Glutamatergic neuron (in vitro differentiated cells): ENCODE measurements at regions not wholly inside any gene's neighbourhood (a gene's known extent, or its start where the extent isn't known, plus 50 kb on each side); places are given as distances from the start of the nearest gene placed in this dataset.
"Not testable (repeated sequence)": the region's sequence is repeated elsewhere in the genome, so short reads cannot be mapped to it uniquely, and the experiment has no call there.

Source experiments
- DNase-seq: peaks from one replicate; pipeline ENCODE4 v3.0.0; 2022
- H3K27ac Mint-ChIP-seq: one replicate; pipeline ENCODE4 v1.8.0; 2020; ENCODE audit warnings: mild to moderate bottlenecking, mixed read lengths, inconsistent platforms; ENCODE audit not compliant: unreplicated experiment
- H3K27me3 Mint-ChIP-seq: one replicate; pipeline ENCODE4 v1.8.0; 2020; ENCODE audit warnings: mild to moderate bottlenecking, moderate library complexity, mixed read lengths, inconsistent platforms; ENCODE audit not compliant: unreplicated experiment
- H3K36me3 Mint-ChIP-seq: one replicate; pipeline ENCODE4 v1.8.0; 2020; ENCODE audit warnings: mild to moderate bottlenecking, mixed read lengths, inconsistent platforms; ENCODE audit not compliant: unreplicated experiment
- H3K4me1 Mint-ChIP-seq: one replicate; pipeline ENCODE4 v1.8.0; 2020; ENCODE audit warnings: mild to moderate bottlenecking, low read depth, mixed read lengths, inconsistent platforms; ENCODE audit not compliant: unreplicated experiment
- H3K4me3 Mint-ChIP-seq: one replicate; pipeline ENCODE4 v1.8.0; 2020; ENCODE audit warnings: mild to moderate bottlenecking, mixed read lengths, inconsistent platforms; ENCODE audit not compliant: unreplicated experiment
- H3K9me3 Mint-ChIP-seq: one replicate; pipeline ENCODE4 v1.8.0; 2020; ENCODE audit warnings: mild to moderate bottlenecking, moderate library complexity, mixed read lengths, inconsistent platforms; ENCODE audit not compliant: unreplicated experiment
- CTCF ChIP-seq: fragments of 200-600 bp; sonication (generic); IDR thresholded peaks from one replicate; pipeline ENCODE4 v1.5.0; 2021; ENCODE audit not compliant: partially characterized antibody, unreplicated experiment

GRCh38 chr7:84735011-84735410, 451.8 kb downstream of the SEMA3D start:
- Mint-ChIP-seq H3K27me3 (no peaks in the 10 kb centered on the region), H3K36me3 (no peaks in the 10 kb centered on the region), H3K9me3 (no peaks in the 10 kb centered on the region), H3K4me3 (no peak overlapping the region), H3K4me1 (peaks cover 6% of the 10 kb centered on the region), H3K27ac (no peak overlapping the region)
- no peak for DNase-seq
- TF ChIP-seq CTCF, result no peak

GRCh38 chr7:84733976-84734375, 452.9 kb downstream of the SEMA3D start:
- H3K4me1 Mint-ChIP-seq, H3K4me3 Mint-ChIP-seq, H3K27me3 Mint-ChIP-seq, H3K9me3 Mint-ChIP-seq, H3K27ac Mint-ChIP-seq, H3K36me3 Mint-ChIP-seq, DNase-seq: not testable (repeated sequence)

- H3K9me3 Mint-ChIP-seq, DNase-seq, H3K27ac Mint-ChIP-seq, H3K4me3 Mint-ChIP-seq, H3K36me3 Mint-ChIP-seq, H3K4me1 Mint-ChIP-seq, H3K27me3 Mint-ChIP-seq: not testable (repeated sequence)
Observed at GRCh38 chr7:84730864-84731263, 456.0 kb downstream of the SEMA3D start.

GRCh38 chr7:84729284-84729683, 457.6 kb downstream of the SEMA3D start:
- H3K9me3 Mint-ChIP-seq, result peaks cover 3% of the 10 kb centered on the region
- no peaks in the 10 kb centered on the region for H3K27me3 Mint-ChIP-seq
- no peak overlapping the region for H3K4me3 Mint-ChIP-seq
- H3K4me1 Mint-ChIP-seq, result no peaks in the 10 kb centered on the region
- H3K27ac Mint-ChIP-seq, result no peak overlapping the region
- no peak for TF ChIP-seq CTCF
- DNase-seq, result no peak
- H3K36me3 Mint-ChIP-seq, result no peaks in the 10 kb centered on the region

DNA sequence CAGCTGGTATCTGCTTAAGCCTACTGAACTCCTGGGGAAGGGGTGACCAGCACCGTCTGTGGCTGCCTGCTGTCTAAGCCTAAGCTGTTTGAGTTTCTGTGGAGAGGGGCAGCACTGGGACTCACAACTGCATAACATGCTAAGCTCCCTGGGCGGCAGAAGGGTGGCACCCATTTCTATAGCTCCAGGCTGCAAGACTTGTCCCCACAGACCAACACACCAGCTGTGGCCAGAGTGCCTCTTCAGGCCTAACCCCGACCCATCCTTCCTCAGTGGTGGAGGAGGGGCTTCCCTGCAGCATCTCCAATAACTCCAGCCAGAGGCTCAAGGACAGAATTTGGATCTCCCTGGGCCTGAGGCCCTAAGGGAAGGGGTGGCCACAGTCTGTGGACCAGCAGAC, 464.1 kb downstream of the SEMA3D start:
- DNase-seq, result no peak
- H3K4me1 Mint-ChIP-seq, result no peaks in the 10 kb centered on the region
- no peak overlapping the region for H3K27ac Mint-ChIP-seq
- H3K9me3 Mint-ChIP-seq, result peaks cover 4% of the 10 kb centered on the region
- no peak for TF ChIP-seq CTCF
- H3K36me3 Mint-ChIP-seq, result no peaks in the 10 kb centered on the region
- H3K4me3 Mint-ChIP-seq, result no peak overlapping the region
- no peaks in the 10 kb centered on the region for H3K27me3 Mint-ChIP-seq

DNA sequence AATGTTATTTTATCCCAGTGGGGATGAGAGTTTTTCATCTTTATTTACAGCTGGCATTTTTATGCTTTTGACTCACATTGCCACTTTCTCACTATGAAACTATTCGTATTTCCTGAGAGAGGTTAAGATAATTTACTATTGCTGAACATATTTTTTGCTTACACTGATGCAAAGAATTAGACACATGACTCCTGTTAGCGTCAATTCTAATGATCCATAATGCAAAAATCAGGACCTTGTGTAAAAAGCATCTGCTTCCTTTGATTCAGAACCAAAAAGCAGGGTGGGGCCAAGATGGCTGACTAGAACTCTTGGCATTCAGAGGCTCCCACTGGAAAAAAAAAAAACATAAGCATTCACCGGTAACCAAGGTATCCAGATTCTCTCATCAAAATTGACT, 464.8 kb downstream of the SEMA3D start:
- Mint-ChIP-seq H3K36me3 (no peaks in the 10 kb centered on the region), H3K27ac (no peak overlapping the region), H3K27me3 (no peaks in the 10 kb centered on the region)

More for the DNA sequence above, 464.8 kb downstream of the SEMA3D start:
- DNase-seq, result no peak
- TF ChIP-seq CTCF, result no peak
- Mint-ChIP-seq H3K9me3 (peaks cover 4% of the 10 kb centered on the region), H3K4me1 (no peaks in the 10 kb centered on the region), H3K4me3 (no peak overlapping the region)
